Nephron progenitor cell (in vitro differentiated cells): ENCODE measurements at regions not wholly inside any gene's neighbourhood (a gene's known extent, or its start where the extent isn't known, plus 50 kb on each side); places are given as distances from the start of the nearest gene placed in this dataset.
A peak's percentile ranks its signal among the peaks of the same experiment; 100 is the strongest.

Source experiments
- DNase-seq: peaks from one replicate; pipeline ENCODE4 v3.0.0; 2021
- H3K27ac Mint-ChIP-seq: 2 replicates; pipeline ENCODE4 v1.8.0; 2021; ENCODE audit warnings: mild to moderate bottlenecking, moderate library complexity, mixed read lengths
- H3K27me3 Mint-ChIP-seq: 2 replicates; pipeline ENCODE4 v1.8.0; 2021; ENCODE audit warnings: mild to moderate bottlenecking, low read depth, mixed read lengths; ENCODE audit not compliant: poor library complexity
- H3K36me3 Mint-ChIP-seq: 2 replicates; pipeline ENCODE4 v1.8.0; 2021; ENCODE audit warnings: low read depth, mixed read lengths
- H3K4me1 Mint-ChIP-seq: 2 replicates; pipeline ENCODE4 v1.8.0; 2021; ENCODE audit warnings: mixed read lengths
- H3K4me3 Mint-ChIP-seq: 2 replicates; pipeline ENCODE4 v1.8.0; 2021; ENCODE audit warnings: mild to moderate bottlenecking, moderate library complexity, mixed read lengths
- H3K9me3 Mint-ChIP-seq: 2 replicates; pipeline ENCODE4 v1.8.0; 2021; ENCODE audit warnings: mild to moderate bottlenecking, moderate library complexity, mixed read lengths
- CTCF ChIP-seq: fragments of 200-600 bp; sonication (generic); IDR thresholded peaks from 2 replicates; pipeline ENCODE4 v1.5.0; 2021; ENCODE audit warnings: antibody characterized with exemption

DNA sequence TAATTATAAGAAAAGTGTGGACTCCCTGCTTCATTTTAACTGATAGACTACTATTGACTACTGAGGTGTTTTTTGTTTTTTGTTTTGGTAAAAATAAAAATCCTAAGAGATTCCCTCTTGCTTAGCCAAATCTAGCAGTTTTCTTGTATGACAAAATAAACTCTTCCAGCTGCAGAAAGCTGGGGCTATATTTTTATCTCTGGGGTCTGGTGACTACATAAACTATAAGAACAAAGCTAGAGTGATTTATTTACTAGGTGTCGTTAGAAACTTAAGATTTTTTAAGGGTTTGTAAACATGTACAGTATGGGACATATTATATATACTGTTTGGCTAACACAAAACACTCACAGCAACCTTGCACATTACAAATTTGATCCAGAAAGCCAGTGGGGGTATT, 467.4 kb upstream of the MPDZ start:
- Mint-ChIP-seq H3K4me1 (peaks cover 37% of the 10 kb centered on the region), H3K36me3 (no peaks in the 10 kb centered on the region), H3K27me3 (no peaks in the 10 kb centered on the region), H3K27ac (no peak overlapping the region), H3K9me3 (peaks cover 12% of the 10 kb centered on the region), H3K4me3 (no peak overlapping the region)
- no peak for DNase-seq
- TF ChIP-seq CTCF = no peak

- H3K27ac Mint-ChIP-seq = peak overlapping the region; percentile 70
- H3K9me3 Mint-ChIP-seq = peaks cover 15% of the 10 kb centered on the region
- peak; percentile 10 for DNase-seq
- H3K36me3 Mint-ChIP-seq = no peaks in the 10 kb centered on the region
- H3K4me3 Mint-ChIP-seq = no peak overlapping the region
- peaks cover 37% of the 10 kb centered on the region for H3K4me1 Mint-ChIP-seq
- H3K27me3 Mint-ChIP-seq = no peaks in the 10 kb centered on the region
- no peak for TF ChIP-seq CTCF
Measured at GRCh38 chr9:13744261-13744901, 464.9 kb upstream of the MPDZ start.

- H3K4me1 Mint-ChIP-seq = peaks cover 12% of the 10 kb centered on the region
- TF ChIP-seq CTCF = no peak
- H3K27me3 Mint-ChIP-seq = peaks cover 3% of the 10 kb centered on the region
- H3K36me3 Mint-ChIP-seq = no peaks in the 10 kb centered on the region
- peaks cover 8% of the 10 kb centered on the region for H3K9me3 Mint-ChIP-seq
- no peak overlapping the region for H3K27ac Mint-ChIP-seq
- no peak for DNase-seq
- H3K4me3 Mint-ChIP-seq = no peak overlapping the region
Measured at GRCh38 chr9:13737885-13738284, 458.4 kb upstream of the MPDZ start.

DNA sequence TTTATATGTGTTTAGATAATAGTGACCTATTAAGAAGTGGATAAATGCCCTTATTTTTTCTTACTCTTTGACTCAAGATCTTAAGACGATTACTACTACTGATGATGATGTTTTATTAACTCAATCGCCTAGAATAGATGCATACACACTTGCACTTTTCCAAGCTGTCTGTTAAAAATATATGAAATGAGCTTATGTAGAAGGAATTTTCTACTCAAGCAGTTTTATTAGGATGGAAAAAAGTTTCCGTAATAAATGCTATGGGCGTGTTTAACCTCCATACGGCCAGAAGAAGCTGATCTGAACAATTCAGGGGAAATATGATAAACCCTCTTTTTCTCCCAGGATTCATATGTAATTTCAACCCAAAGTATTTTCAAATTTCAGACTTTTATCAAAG, 455.7 kb upstream of the MPDZ start:
- no peak for DNase-seq
- Mint-ChIP-seq H3K4me1 (peaks cover 33% of the 10 kb centered on the region), H3K27ac (no peak overlapping the region), H3K36me3 (no peaks in the 10 kb centered on the region), H3K27me3 (peaks cover 12% of the 10 kb centered on the region), H3K4me3 (no peak overlapping the region), H3K9me3 (peaks cover 3% of the 10 kb centered on the region)
- TF ChIP-seq CTCF = no peak

GRCh38 chr9:13734601-13735000, 455.1 kb upstream of the MPDZ start:
- no peak overlapping the region for H3K4me3 Mint-ChIP-seq
- no peak for TF ChIP-seq CTCF
- H3K9me3 Mint-ChIP-seq = peaks cover 3% of the 10 kb centered on the region
- peak overlapping the region; percentile 7 for H3K27ac Mint-ChIP-seq
- peaks cover 36% of the 10 kb centered on the region for H3K4me1 Mint-ChIP-seq
- DNase-seq = no peak
- no peaks in the 10 kb centered on the region for H3K36me3 Mint-ChIP-seq
- H3K27me3 Mint-ChIP-seq = peaks cover 12% of the 10 kb centered on the region

GRCh38 chr9:13732290-13732689, 452.8 kb upstream of the MPDZ start:
- no peak for TF ChIP-seq CTCF
- peaks cover 60% of the 10 kb centered on the region for H3K4me1 Mint-ChIP-seq
- no peaks in the 10 kb centered on the region for H3K9me3 Mint-ChIP-seq
- H3K36me3 Mint-ChIP-seq = no peaks in the 10 kb centered on the region
- H3K27ac Mint-ChIP-seq = no peak overlapping the region
- DNase-seq = no peak
- H3K27me3 Mint-ChIP-seq = peaks cover 10% of the 10 kb centered on the region
- no peak overlapping the region for H3K4me3 Mint-ChIP-seq
